ENCODE measurements at regions not wholly inside any gene's neighbourhood (a gene's known extent, or its start where the extent isn't known, plus 50 kb on each side); places are given as distances from the start of the nearest gene placed in this dataset.

DNA sequence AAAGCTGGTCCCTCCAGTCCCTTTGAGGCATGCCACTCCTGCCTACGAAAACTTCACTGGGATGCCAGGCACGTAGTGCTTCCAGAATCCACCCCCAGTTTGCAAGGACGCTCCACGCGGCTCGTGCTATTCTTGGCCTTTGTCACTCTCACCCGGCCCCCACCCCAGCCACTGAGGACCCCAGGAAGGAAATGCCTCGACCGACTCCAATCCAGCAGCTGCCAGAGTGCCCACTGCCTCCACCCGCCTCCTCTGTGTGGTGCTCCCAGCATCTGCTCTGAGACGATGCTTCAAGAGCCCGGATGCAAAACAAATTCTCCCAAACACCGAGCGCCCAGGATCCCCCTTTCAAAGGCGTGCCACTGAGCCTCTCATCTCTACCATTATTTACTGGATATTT lies 123.9 kb downstream of the RFLNA start:
- ATAC-seq (no peak), DNase-seq (ENCODE audit: low spot score) (no peak)

DNA sequence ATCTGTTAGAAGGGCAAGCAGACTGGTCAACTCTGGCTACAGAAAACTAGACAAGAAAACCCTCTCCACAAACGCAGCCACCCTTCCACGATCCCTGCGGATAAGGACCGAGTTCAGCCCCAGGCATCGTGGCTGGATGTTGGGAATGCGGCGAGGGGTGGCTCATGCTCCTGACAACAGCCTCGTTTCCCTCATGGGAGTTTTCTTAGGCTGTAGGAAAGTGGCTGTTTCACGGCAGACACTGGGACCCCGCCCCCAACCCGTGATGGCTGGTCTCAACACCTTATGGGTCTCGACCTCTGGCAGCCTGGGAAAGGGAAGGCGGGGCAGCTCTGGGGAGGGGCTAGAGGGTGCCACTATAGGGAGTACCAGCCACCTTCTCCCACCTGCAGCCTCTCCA lies 123.3 kb downstream of the RFLNA start:
- DNase-seq (ENCODE audit: low spot score) (no peak), ATAC-seq (no peak)

DNA sequence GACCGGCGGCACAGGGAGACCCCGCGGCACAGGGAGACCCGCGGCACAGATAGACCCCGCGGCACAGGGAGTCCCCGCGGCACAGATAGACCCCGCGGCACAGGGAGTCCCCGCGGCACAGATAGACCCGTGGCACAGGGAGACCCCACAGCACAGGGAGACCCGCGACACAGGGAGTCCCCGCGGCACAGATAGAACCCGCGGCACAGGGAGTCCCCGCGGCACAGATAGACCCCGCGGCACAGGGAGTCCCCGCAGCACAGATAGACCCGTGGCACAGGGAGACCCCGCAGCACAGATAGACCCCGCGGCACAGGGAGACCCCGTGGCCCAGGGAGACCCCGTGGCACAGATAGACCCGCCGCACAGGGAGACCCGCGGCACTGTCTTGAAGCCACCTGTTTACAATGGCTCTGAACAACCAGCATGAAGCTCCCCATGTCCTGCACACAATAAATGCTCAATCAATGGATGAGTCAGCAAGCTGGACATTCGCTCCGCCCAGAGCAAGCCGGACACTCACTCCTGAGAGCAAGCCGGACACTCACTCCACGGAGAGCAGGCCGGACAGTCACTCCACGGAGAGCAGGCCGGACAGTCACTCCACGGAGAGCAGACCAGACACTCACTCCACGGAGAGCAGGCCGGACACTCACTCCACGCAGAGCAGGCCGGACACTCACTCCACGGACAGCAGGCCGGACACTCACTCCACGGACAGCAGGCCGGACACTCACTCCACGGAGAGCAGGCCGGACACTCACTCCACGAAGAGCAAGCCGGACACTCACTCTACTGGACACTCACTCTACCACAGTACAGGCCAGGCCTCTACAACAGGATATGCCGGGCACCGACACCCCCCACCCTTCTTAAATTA lies 121.9 kb downstream of the RFLNA start:
- DNase-seq (ENCODE audit: low spot score) (no peak), ATAC-seq (peak; percentile 81)

DNA sequence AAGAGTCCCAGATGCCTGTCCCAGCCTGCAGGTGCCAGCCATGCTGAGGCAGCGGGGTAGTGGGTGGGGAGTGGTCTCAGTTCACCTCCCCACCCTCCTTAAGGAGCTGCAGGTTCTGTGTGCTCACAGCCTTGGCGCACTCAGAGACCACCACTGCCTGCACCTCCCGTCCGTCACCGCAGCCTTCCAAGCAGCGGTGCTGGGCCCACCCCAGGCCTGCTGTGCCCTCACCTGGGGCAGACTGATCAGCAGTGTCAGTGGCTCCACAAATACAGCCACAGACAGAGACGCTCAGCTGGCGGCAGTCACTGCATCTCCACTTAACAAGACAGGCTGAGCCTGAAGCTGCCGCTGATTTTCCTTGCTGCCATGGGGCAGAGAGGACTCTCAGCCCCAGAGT lies 120.2 kb downstream of the RFLNA start:
- DNase-seq (ENCODE audit: low spot score), result no peak
- ATAC-seq, result no peak

DNA sequence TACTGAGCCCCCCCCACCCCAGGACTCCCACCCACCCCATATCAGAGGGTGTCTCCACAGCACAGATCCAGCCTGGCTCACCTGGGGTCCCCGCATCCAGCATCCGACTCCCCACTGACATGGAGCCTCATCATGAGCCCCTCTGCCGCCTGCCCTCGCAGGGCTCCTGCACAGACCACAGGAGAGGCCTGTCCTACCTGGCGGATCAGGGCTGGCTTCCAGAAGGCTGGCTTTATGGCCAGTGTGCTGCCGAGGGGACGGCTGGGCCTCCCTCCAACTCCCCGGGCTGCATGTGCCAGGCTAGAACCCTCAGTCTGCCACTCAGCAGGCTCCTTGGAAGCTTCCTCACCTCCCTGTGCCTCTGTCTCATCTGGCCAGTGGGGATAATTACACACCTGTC lies 119.0 kb downstream of the RFLNA start:
- DNase-seq (ENCODE audit: low spot score) (no peak), ATAC-seq (no peak)

DNA sequence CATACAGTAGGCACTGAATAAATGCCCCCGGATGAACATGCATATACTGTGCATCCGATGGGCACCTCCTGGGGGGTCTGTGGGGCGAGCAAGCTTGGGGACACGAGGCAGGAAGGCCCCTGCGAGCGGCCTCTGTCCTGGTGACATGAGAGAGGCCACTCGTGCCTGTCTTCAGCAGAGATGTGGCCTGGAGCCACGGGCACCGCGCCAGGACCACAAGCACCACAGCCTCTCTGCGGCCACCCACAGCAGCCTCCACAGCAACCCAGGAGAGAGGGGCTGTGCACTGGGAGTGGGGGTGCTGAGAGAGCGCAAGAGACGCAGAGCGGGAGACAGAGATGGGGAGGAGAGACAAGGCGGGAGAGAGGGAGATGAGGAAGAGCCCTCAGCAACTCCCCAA lies 118.5 kb downstream of the RFLNA start:
- ATAC-seq (no peak), DNase-seq (ENCODE audit: low spot score) (no peak)

DNA sequence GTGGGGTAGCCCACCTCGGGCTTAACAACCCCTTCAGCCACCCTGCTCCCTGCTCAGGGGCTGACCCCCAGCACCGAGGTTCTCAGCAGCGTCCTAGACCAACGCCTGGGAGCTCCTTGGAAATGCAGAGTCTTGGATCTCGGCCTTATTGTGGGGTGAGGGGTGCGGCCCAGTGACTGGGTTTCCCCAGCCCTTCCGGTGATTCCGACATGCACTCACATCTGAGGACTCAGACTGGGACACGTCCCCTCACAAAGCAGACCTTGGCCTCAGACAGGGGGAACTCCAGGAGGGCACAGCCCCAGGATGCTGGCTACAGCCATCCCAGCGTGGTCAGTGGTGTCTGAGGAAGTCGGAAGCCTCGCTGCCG lies 117.7 kb downstream of the RFLNA start:
- DNase-seq (ENCODE audit: low spot score), result no peak
- no peak for ATAC-seq

DNA sequence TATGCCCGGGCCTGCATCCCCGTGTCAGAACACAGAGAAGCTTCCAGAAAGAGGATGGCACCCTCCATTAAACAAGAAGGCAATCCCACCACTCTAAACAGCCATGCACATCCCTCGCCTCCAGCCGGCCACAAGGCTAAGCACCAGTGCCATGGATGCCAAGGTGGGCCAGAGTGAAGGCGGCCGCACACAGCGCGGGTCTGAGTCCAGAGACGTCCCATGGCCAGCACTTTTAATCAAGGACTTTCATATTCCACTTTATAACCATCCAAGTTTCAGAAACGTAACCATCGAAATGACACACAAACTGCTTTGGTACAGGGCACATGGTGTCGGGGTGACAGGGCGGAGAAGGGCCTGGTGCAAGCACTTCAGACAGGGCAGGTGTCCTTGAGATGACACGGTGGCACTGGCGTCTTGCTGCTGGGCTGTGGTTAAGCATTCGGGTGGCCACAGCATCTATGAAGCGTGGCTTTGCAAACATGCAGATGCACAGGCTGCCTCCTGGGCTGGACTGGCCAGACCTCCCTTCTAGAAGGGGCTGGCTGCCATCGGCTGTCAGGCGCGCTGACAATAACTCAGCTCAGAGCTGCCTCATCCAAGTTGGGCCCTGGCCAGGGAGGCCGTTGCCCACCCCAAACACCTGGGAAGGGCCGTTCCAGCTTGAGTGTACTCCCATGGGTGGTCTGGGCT lies 117.2 kb downstream of the RFLNA start:
- DNase-seq (ENCODE audit: low spot score) (no peak), ATAC-seq (no peak)

DNA sequence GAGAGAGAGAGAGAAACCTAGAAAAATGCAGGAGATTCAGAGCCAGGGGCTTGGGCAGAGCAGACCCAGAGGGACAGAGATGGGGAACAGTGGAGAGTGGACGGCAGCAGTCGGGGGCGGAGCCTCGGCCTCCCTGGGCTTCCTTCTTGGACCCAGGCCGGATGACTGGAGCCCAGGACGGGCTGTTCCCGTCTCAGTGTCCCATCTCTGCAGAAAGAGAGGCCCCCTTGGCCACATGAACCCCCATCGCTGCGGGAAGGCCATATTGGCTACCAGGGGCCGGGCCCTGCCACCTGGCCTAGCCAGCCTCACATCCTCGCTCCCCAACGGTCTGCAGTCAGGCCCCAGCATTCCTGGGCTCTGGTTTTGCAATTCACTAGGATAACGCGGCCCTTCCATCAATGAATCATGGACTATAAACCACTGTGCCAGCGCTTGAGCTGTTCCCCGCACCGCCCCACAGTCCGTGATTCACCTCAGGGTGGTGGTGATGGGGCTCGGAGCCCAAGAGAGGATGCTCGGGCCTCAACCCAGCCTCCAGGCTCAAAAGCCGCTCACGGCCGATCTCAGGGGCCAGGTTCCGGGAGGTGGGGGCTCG lies 116.5 kb downstream of the RFLNA start:
- no peak for ATAC-seq

DNA sequence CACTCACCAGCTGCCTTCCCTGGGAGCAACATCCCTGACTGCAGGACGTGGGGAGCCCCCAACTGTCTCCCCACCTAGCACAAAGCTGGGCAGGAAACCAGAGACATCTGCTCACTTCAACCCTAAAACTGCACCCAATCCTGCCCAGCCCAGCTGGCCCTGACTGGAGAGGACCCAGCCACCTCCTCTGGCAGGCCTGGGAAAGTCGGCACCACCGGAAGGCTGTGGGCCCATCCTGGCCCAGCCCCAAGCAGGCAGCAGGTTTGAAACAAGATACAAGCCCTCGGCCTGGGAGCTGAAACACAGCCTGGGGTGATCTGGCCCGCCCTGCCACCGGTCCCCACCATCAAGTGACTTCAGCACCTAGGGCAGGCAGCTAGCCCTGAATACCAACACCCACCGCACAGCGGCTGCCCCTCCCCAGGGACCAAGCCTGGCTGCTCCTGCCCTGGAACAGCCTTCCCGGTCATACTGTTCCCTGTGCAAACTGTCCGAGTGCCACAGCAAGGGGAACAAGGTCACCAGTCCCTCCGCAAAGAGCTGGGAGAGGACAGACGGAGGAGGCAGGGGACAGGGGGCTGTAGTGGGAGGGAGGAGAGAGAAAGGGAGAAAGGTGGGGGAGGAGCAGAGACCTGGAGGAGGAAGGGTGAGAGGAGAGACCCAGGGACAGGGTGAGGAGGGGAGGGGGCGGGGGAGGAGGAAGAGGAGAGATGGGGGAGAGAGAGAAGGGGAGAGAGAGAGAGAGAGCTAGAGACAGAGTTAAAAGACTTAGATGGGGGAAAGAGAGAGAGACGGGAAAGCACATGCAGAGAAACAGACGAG lies 115.7 kb downstream of the RFLNA start:
- DNase-seq (ENCODE audit: low spot score) (no peak), ATAC-seq (peak; percentile 12)

More for the DNA sequence above, 116.5 kb downstream of the RFLNA start:
- DNase-seq (ENCODE audit: low spot score), result no peak

DNA sequence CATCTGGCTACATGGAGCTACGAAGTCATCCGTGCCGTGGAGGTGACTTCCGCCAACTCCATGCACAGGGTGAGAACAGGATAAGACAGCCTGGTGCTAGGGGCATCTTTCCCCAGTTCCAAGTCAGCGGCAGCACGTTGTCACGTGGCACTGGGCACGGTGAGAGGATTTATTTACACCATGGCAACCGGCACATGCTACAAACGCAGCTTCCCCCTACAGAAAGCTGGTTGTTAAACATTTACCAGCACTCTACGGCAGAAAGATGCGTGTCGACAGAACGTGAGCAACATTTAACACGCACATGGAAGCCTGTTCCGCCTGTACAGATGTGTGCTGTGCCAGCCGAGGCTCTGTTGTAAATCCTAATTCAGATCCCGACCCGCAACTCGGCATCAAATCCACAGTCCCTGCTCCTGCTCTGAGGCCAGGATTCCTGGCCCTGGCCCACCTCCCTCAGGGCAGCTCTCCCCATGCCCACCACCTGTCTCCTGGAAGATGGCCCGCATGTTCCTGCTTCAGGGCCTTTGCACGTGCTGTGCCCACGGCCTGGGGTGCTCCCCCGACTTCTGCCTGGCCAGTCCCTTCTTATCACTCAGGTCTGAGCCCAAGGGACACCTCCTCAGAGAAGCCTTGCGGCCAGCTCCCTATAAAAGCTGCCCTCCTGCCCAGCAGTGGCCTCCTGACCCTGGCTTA lies 114.1 kb downstream of the RFLNA start:
- DNase-seq (ENCODE audit: low spot score) (no peak), ATAC-seq (no peak)

DNA sequence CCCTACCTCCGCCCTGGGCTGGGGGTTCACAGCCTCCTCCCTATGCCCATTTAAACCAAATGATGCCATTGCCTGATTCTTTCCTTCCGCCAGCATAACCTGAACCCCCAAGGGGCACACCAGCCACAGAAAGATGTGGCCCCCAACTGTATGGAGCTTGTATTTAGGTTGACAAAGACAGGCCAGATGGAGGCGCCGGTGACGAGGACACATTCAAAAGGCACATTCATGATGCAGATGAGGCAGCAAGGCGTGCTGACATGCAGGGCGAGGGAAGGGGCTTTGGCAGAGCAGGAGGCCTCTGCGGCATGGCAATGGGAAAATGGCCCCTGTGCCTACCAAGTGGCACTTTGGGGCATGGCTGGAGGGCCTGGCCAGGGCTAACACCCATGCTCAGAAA lies 112.2 kb downstream of the RFLNA start:
- no peak for DNase-seq (ENCODE audit: low spot score)
- ATAC-seq, result no peak

DNA sequence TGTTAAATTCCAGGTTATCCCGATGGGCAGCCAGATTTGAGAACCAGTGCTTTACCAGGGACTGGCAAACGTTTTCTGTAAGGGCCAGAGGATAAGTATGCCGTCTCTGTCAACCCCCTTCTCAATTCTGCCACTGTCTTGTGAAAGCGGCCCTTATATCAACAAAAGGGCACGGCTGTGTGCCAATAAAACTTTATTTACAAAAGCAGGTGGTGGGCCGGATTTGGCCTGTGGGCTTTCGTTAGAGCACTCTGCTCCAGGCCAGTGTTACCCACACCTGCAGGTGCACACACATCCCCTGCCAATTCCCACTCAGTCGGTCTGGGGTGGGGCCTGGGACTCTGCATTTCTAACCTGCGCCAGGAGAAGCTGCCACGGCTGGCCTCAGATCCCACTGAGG lies 111.2 kb downstream of the RFLNA start:
- ATAC-seq, result no peak
- DNase-seq (ENCODE audit: low spot score), result no peak

DNA sequence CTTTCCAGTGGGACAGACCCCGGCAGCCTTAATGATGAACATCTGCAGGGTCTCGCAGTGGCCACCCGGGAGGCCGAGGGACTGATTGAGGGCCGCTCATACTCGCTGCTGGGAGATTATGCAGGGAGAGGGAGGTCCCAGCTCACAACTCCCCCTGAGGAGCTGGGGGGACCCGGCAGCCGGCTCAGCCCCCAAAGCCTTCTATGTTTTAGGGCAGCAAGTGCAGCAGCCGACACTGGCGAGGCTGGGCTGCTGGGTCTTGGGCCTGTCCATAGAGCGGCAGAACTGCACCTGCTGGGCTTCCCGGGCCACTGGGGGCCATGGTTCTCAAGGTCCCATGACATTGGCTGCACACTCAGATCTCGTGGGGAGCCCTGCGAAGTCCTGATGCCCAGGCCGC lies 110.7 kb downstream of the RFLNA start:
- ATAC-seq (no peak), DNase-seq (ENCODE audit: low spot score) (no peak)

DNA sequence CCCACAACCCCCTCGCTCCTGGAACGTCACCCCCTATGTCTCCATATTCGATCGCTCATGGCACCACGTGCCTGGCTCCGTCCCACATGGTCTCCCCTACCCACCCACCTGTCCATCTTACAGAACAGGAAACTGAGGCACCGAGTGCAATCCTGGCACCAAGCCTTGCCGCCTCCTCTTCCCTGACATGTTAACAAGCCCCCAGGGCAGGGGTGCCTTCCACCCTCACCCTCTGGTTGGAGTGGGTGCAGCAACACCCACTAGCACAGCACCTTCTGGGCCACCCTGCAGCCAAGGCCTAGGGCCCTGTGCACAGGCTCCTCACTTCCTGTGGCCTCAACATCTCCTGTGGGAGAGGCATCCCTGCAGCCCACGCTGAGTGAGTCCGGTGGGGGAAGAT lies 110.3 kb downstream of the RFLNA start:
- no peak for ATAC-seq
- DNase-seq (ENCODE audit: low spot score), result no peak

DNA sequence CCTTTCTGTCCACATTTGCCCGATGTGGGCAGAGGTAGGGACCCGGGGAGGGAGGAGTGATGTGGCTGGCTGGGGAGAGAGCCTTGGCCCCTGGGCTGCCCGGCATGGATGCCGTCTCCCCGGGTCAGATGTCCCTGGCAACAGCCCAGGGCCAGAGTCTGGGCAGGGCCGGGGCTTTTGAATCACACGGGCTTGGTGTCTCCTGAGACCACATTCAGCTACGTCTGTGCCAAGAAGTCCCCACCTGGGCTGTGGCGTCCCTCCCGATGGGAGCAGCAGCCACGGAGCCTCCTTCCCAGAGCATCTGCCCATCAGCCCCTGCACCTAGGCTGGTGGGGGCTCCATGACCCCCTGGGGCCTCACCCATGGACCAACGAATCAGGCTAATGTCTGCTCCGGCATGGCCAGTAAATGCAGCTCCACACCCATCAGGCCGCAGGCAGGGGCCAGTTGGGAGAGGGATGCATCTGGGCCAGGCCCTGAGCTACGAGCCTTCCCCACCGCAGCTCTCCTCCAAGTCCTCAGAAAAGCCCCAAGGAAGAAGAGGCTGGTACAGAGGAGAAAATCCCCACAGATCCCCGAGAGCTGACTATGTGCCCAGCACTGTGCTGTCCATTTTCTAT lies 109.4 kb downstream of the RFLNA start:
- no peak for ATAC-seq
- no peak for DNase-seq (ENCODE audit: low spot score)

DNA sequence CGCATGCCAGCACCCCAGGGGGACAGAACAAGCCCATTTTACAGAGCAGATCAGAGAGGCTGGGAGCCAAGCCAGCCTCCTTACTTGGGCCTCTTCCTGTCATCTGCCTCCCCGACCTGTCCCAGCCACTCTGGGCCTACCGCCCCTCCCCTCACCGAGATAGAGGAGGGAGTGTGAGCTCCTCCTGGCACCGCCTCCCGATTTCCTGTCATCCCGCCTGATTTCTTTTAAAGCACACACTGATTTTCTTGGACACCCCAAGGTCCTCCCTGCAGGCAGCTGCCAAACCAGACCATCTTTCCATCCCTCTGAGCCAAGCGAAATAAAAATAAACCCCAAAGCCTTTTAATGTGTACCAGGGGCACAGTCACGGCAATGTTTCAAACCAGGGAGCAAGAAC lies 108.4 kb downstream of the RFLNA start:
- DNase-seq (ENCODE audit: low spot score), result no peak
- no peak for ATAC-seq

DNA sequence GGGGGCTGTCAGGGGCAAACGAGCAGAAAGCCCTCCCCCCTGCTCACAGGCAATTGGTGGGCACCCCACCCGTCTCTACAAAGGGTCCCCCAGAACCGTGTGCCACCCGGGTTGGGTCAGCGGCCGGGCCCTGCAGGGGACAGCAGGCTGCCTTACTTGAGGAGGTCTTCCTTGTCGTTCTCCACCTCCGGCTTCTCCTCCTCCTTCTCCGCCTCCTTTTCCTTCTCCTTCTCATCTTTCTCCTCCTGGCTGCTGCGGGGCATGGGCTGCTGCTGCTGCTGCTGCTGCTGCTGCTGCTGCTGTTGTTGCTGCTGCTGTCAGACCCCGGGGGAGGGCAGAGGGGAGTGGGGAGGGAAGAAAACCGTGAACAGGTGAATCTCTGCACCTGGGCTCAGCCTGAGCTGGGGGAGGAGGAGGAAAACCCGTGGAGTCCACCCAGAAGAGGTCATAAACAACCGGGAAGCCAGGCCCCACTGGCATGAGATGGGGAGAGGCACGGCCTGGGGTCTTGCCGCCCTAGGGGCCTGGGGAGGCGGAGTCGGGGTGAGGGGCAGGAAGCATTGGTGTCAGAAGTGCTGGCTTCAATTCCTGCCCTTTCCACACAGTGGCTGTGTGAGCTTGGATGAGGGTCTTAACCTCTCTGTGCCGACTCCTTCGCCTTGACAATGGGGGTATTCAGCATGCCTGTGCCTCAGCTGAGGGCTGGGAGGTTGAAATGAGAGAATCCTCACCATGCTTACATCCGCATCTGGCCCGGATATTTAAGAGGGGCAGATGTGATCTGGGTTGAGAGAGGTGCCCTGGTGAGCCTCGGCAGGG lies 107.6 kb downstream of the RFLNA start:
- no peak for ATAC-seq

DNA sequence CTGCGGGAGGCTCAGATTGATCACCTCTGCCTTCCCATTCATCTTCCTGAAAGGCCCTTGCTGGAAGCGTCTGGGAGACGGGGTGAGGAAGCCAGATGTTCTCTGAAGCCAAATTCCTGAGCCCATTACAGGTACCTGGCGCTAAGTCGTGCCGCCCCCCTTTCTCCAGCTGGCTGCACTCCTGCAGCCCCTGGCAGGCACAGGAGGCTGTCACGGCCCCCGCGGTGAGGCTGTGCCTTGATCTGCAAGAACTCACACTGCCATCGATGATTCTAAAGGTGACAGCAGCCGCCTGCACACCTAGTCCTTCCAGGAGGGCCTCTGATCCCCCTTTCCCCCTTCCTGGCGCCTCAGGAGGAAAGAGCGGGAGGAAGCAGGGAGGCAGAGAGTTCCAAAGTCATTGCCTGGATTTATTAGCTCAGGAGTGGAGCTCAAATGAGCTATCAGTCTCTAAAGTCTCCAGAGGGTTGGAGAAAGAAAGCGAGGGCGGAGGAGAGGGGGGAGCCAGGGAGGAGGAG lies 106.9 kb downstream of the RFLNA start:
- no peak for ATAC-seq

More for the DNA sequence above, 107.6 kb downstream of the RFLNA start:
- no peak for DNase-seq (ENCODE audit: low spot score)

More for the DNA sequence above, 106.9 kb downstream of the RFLNA start:
- DNase-seq (ENCODE audit: low spot score), result no peak

Data from left lobe of liver (tissue), 2 donors.